Activated B cell treated with CpG ODN at 0.5 μM for 24 hours (primary cell): ENCODE measurements at regions not wholly inside any gene's neighbourhood (a gene's known extent, or its start where the extent isn't known, plus 50 kb on each side); places are given as distances from the start of the nearest gene placed in this dataset.
"Not testable (repeated sequence)": the region's sequence is repeated elsewhere in the genome, so short reads cannot be mapped to it uniquely, and the experiment has no call there.

Experiments
- ATAC-seq: fragments of 200-7000 bp; cut with Tn5 transposase; one replicate; pipeline ENCODE4 v1.10.0; 2021; ENCODE audit warnings: low read depth, mild to moderate bottlenecking, moderate library complexity
- CTCF ChIA-PET: fragments of 350-600 bp; sonication (Branson Sonifier 250); formaldehyde crosslinking; loops from one replicate; lab custom pipeline; 2021; ENCODE audit warnings: antibody characterized with exemption; lab: Charles Lee
- POLR2A ChIA-PET: fragments of 350-600 bp; sonication (Branson Sonifier 250); formaldehyde crosslinking; loops from one replicate; lab custom pipeline; 2021; ENCODE audit warnings: antibody characterized with exemption; lab: Charles Lee
- DNase-seq: peaks from one replicate; pipeline ENCODE4 v3.0.0; 2022
- H3K27ac Mint-ChIP-seq: one replicate; pipeline ENCODE4 v1.8.0; 2020; ENCODE audit warnings: mixed read lengths
- H3K27me3 Mint-ChIP-seq: one replicate; pipeline ENCODE4 v1.8.0; 2021; ENCODE audit warnings: mixed read lengths
- H3K36me3 Mint-ChIP-seq: one replicate; pipeline ENCODE4 v1.8.0; 2021; ENCODE audit warnings: low read depth, mixed read lengths
- H3K4me1 Mint-ChIP-seq: one replicate; pipeline ENCODE4 v1.8.0; 2021; ENCODE audit warnings: mixed read lengths
- H3K4me3 Mint-ChIP-seq: one replicate; pipeline ENCODE4 v1.8.0; 2020; ENCODE audit warnings: mild to moderate bottlenecking, mixed read lengths
- H3K9me3 Mint-ChIP-seq: one replicate; pipeline ENCODE4 v1.8.0; 2020; ENCODE audit warnings: mixed read lengths
- intact Hi-C: fragments of 100-400 bp; cut with micrococcal nuclease; formaldehyde crosslinking; loops from one replicate; pipeline ENCODE4 v1.15.1; 2024
- TF ChIP-seq, protein P1 (sequence below): fragments of 200-600 bp; IDR thresholded peaks from one replicate; pipeline ENCODE4 v1.8.0; 2022; ENCODE audit warnings: antibody characterized with exemption, mild to moderate bottlenecking

- ChIA-PET CTCF (interaction anchor here (0.6 kb wide), 1 partner anchor 152 kb away, joined by 3 read pairs; no protein-coding TSS in a partner anchor), POLR2A (no interaction called here)
- intact Hi-C loops = no loop called here
- DNase-seq = no peak
- no peaks in the 10 kb centered on the region for H3K27me3 Mint-ChIP-seq
- H3K27ac Mint-ChIP-seq = no peak overlapping the region
- no peak for ATAC-seq
- TF ChIP-seq, protein P1, sequence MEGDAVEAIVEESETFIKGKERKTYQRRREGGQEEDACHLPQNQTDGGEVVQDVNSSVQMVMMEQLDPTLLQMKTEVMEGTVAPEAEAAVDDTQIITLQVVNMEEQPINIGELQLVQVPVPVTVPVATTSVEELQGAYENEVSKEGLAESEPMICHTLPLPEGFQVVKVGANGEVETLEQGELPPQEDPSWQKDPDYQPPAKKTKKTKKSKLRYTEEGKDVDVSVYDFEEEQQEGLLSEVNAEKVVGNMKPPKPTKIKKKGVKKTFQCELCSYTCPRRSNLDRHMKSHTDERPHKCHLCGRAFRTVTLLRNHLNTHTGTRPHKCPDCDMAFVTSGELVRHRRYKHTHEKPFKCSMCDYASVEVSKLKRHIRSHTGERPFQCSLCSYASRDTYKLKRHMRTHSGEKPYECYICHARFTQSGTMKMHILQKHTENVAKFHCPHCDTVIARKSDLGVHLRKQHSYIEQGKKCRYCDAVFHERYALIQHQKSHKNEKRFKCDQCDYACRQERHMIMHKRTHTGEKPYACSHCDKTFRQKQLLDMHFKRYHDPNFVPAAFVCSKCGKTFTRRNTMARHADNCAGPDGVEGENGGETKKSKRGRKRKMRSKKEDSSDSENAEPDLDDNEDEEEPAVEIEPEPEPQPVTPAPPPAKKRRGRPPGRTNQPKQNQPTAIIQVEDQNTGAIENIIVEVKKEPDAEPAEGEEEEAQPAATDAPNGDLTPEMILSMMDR = no peak
- H3K36me3 Mint-ChIP-seq = no peaks in the 10 kb centered on the region
- H3K4me3 Mint-ChIP-seq = no peak overlapping the region
- no peaks in the 10 kb centered on the region for H3K4me1 Mint-ChIP-seq
- H3K9me3 Mint-ChIP-seq = no peaks in the 10 kb centered on the region
Observed at GRCh38 chr7:65225422-65226006, 148.1 kb upstream of the ZNF92 start.

DNA sequence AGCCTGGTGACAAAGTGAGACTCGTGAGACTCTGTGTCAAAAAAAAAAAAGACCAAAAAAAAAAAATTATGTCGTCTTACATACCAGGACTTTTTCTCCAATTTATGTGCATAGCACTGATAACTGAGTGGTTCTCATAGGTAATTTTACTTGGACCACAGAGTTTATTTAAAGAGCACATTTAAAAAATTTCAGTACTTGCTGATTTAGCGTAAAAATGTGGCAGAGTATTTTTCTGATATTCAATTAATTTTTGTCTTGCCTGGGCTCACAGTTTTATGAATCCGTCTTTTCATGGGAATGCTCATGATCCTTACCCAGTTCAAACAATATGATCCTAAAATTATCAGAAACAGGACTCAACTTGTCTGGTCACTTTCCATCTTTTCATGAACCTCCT is 151.0 kb upstream of the ZNF92 start:
- ChIA-PET POLR2A (no interaction called here), CTCF (no interaction called here)
- ATAC-seq (no peak), DNase-seq (no peak)
- H3K4me3 Mint-ChIP-seq = no peak overlapping the region
- intact Hi-C loops = no loop called here
- H3K4me1 Mint-ChIP-seq = no peaks in the 10 kb centered on the region
- no peaks in the 10 kb centered on the region for H3K9me3 Mint-ChIP-seq
- no peaks in the 10 kb centered on the region for H3K27me3 Mint-ChIP-seq
- H3K36me3 Mint-ChIP-seq = no peaks in the 10 kb centered on the region
- H3K27ac Mint-ChIP-seq = no peak overlapping the region
- TF ChIP-seq, protein P1 = no peak

- DNase-seq (no peak), ATAC-seq (no peak)
- H3K27ac Mint-ChIP-seq = no peak overlapping the region
- intact Hi-C loops = no loop called here
- H3K27me3 Mint-ChIP-seq = no peaks in the 10 kb centered on the region
- H3K4me3 Mint-ChIP-seq = no peak overlapping the region
- POLR2A ChIA-PET = interaction anchor here (0.6 kb wide), 2 partner anchors 80 to 254 kb away, joined by 3 to 5 read pairs; no protein-coding TSS in a partner anchor
- no peaks in the 10 kb centered on the region for H3K4me1 Mint-ChIP-seq
- TF ChIP-seq, protein P1 = no peak
- H3K9me3 Mint-ChIP-seq = no peaks in the 10 kb centered on the region
- CTCF ChIA-PET = no interaction called here
- no peaks in the 10 kb centered on the region for H3K36me3 Mint-ChIP-seq
Observed at GRCh38 chr7:65221683-65222082, 152.0 kb upstream of the ZNF92 start.

- CTCF ChIA-PET = no interaction called here
- Mint-ChIP-seq H3K27me3 (peaks cover 2% of the 10 kb centered on the region), H3K4me1 (peaks cover 3% of the 10 kb centered on the region), H3K27ac (no peak overlapping the region), H3K9me3 (no peaks in the 10 kb centered on the region), H3K36me3 (no peaks in the 10 kb centered on the region), H3K4me3 (no peak overlapping the region)
- POLR2A ChIA-PET = no interaction called here
- no peak for DNase-seq
- TF ChIP-seq, protein P1 = no peak
- intact Hi-C loops = no loop called here
- no peak for ATAC-seq
Observed at GRCh38 chr7:65219623-65220022, 154.0 kb upstream of the ZNF92 start.

GRCh38 chr7:65216469-65216868 is 157.2 kb upstream of the ZNF92 start:
- Mint-ChIP-seq H3K27ac (no peak overlapping the region), H3K27me3 (peaks cover 2% of the 10 kb centered on the region), H3K36me3 (no peaks in the 10 kb centered on the region), H3K9me3 (no peaks in the 10 kb centered on the region), H3K4me1 (peaks cover 3% of the 10 kb centered on the region), H3K4me3 (no peak overlapping the region)
- no peak for DNase-seq
- TF ChIP-seq, protein P1 = no peak
- intact Hi-C loops = loop anchor here (1.0 kb wide), 1 partner anchor 265 kb away; no protein-coding TSS in a partner anchor
- ChIA-PET CTCF (interaction anchor here (0.6 to 1.5 kb wide), 6 partner anchors 92 to 506 kb away, joined by 3 to 10 read pairs (median 4); no protein-coding TSS in a partner anchor), POLR2A (no interaction called here)
- peak; percentile 65 for ATAC-seq

DNA sequence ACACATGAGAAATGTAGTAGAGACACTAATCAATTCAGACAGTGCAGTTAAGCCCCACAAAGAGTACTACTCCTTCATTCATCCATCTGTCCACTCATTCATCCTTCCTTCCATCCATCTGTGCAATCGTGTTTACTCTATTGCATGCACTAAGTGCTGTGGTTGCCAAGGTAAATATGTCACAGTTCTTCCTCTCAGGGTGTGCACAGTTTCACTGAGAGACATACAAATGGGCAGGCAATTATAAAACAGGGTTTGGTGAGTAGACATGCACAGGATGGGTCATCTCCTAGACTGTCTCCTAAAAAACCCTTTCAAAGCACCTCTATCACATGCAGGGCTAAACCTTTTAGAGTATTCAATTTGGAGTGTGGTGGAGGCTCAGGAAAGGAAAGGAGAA is 160.4 kb upstream of the ZNF92 start:
- H3K4me3 Mint-ChIP-seq, H3K4me1 Mint-ChIP-seq, H3K27ac Mint-ChIP-seq, POLR2A ChIA-PET, intact Hi-C loops, H3K27me3 Mint-ChIP-seq, DNase-seq, CTCF ChIA-PET, H3K36me3 Mint-ChIP-seq, ATAC-seq, H3K9me3 Mint-ChIP-seq: not testable (repeated sequence)

GRCh38 chr7:65199221-65199620 is 174.4 kb upstream of the ZNF92 start:
- H3K27ac Mint-ChIP-seq, H3K4me1 Mint-ChIP-seq, CTCF ChIA-PET, POLR2A ChIA-PET, H3K4me3 Mint-ChIP-seq, DNase-seq, H3K36me3 Mint-ChIP-seq, H3K27me3 Mint-ChIP-seq, intact Hi-C loops, H3K9me3 Mint-ChIP-seq, ATAC-seq: not testable (repeated sequence)
